Retinal pigment epithelial cell (primary cell): ENCODE measurements at regions not wholly inside any gene's neighbourhood (a gene's known extent, or its start where the extent isn't known, plus 50 kb on each side); places are given as distances from the start of the nearest gene placed in this dataset.
"Not testable (repeated sequence)": the region's sequence is repeated elsewhere in the genome, so short reads cannot be mapped to it uniquely, and the experiment has no call there.

Experiments used
- DNase-seq: peaks from one replicate; pipeline ENCODE4 v3.0.0-alpha.2; 2010; ENCODE audit warnings: low read depth
- H3K4me3 ChIP-seq: 2 replicates; pipeline ENCODE4 v1.5.1; 2011; ENCODE audit warnings: mild to moderate bottlenecking, low read length, control low read depth, moderate library complexity
- CTCF ChIP-seq: conservative IDR thresholded peaks from 2 replicates; pipeline ENCODE4 v1.5.1; 2011; ENCODE audit warnings: low read depth, low read length, control low read depth, inconsistent platforms

GRCh38 chrX:7617994-7618393, 225.0 kb upstream of the VCX start:
- H3K4me3 ChIP-seq: no peak overlapping the region
- no peak for TF ChIP-seq CTCF
- no peak for DNase-seq

- TF ChIP-seq CTCF: no peak
- H3K4me3 ChIP-seq: no peak overlapping the region
- DNase-seq: no peak
Measured at GRCh38 chrX:7614616-7615015, 228.4 kb upstream of the VCX start.

- DNase-seq, H3K4me3 ChIP-seq: not testable (repeated sequence)
Measured at GRCh38 chrX:7608625-7609024, 234.3 kb upstream of the VCX start.

- H3K4me3 ChIP-seq: no peak overlapping the region
- DNase-seq: no peak
- no peak for TF ChIP-seq CTCF
Measured at GRCh38 chrX:7606039-7606652, 236.8 kb upstream of the VCX start.

GRCh38 chrX:7603387-7603786, 239.6 kb upstream of the VCX start:
- no peak for TF ChIP-seq CTCF
- no peak overlapping the region for H3K4me3 ChIP-seq
- DNase-seq: no peak

GRCh38 chrX:7596822-7597221, 246.1 kb upstream of the VCX start:
- DNase-seq: no peak
- H3K4me3 ChIP-seq: no peak overlapping the region
- TF ChIP-seq CTCF: no peak

- DNase-seq, H3K4me3 ChIP-seq: not testable (repeated sequence)
Measured at GRCh38 chrX:7593370-7593769, 249.6 kb upstream of the VCX start.

- TF ChIP-seq CTCF: peak; percentile 50
- no peak overlapping the region for H3K4me3 ChIP-seq
- DNase-seq: no peak
Measured at GRCh38 chrX:7586126-7586525, 256.8 kb upstream of the VCX start.
